SK-MEL-5 (cell line): ENCODE measurements at regions not wholly inside any gene's neighbourhood (a gene's known extent, or its start where the extent isn't known, plus 50 kb on each side); places are given as distances from the start of the nearest gene placed in this dataset.

ENCODE experiments used
- DNase-seq: peaks from one replicate; pipeline ENCODE4 v3.0.0-alpha.2; 2016; ENCODE audit warnings: low read depth, low spot score
- in situ Hi-C: cut with HindIII; loops from 2 replicates; pipeline ENCODE4 v1.10.0; 2016; ENCODE audit warnings: low sequenced_read_pairs, high pct_unique_total_duplicates, low pct_unique_long_range_greater_than_20kb

DNA sequence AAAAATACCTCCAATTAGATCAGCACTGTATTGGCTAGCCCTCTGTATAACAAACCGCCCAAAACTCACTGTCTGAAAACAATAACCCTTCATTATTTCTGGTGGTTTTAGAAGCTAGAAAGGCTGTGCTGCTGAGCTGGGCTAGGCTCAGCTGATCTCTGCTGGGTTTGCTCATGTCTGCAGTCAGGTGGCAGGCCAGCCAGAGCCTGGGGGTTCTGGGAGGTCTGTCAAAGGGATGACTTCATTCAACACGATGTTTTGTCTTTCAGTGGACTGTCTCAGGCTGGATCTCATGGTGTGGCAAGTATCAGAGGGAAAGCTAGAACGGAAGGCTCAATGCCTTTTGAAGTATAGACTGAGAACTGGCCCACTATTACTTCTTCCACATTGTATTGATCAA lies 335.1 kb upstream of the DMAC1 start:
- no peak for DNase-seq
- in situ Hi-C loops: no loop called here

DNA sequence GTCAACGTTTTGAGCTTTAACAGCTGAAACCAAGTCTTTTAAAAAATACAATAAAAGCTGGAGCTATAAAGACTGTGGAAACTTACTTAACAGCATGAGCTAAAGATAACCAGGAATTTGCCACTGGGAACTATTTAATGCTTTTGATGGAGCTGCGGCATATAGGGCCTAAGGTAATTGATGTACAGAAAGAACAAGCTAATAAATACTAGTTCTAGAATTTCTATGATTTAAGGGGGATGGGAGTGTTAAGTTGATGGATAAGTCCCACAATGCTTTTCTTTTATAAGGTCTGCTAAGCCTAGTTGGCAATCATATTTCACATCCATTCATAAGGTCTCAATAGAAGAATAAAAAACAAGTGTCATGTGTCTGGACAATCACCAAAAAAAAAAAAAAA lies 334.0 kb upstream of the DMAC1 start:
- in situ Hi-C loops: no loop called here
- DNase-seq: no peak

- in situ Hi-C loops: no loop called here
- no peak for DNase-seq
Measured at GRCh38 chr9:8115570-8115969, 316.0 kb upstream of the DMAC1 start.

DNA sequence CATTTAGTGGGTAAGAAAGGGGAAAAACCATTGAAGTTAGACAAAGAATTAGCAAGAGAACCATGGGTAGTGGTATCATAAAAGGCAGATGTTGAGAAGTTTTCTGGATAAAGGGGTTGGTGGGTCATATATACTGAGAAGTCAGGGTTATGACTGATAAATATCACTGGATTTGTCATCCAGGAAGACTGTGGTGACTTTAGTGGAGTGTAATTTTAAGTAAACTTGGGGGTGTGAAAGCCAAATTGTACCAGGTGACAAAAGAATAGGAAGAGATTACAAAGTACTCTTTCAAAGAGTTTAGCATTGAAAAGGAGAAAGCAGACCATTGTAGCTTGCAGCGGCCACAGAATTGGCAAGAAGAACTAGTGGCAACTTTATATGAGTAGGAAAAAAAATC lies 315.2 kb upstream of the DMAC1 start:
- DNase-seq: no peak
- in situ Hi-C loops: no loop called here

- in situ Hi-C loops: no loop called here
- DNase-seq: no peak
Measured at GRCh38 chr9:8106362-8106761, 306.8 kb upstream of the DMAC1 start.

DNA sequence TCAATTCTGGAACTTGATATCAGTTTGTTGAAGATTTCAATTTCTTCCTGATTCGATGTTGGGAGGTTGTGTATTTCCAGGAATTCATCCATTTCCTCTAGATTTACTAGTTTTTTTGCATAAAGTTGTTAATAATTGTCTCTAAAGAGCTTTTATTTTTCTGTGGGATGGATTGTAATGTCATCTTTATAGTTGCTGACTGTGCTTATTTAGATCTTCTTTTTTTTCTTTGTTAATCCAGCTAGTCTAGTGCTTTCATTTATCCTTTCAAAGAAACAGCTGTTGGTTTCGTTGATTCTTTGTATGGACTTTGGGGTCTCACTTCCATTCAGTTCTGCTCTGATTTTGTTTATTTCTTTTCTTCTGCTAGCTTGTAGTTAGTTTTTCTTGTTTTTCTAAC lies 302.0 kb upstream of the DMAC1 start:
- no peak for DNase-seq
- in situ Hi-C loops: no loop called here

GRCh38 chr9:8096091-8096490 lies 296.5 kb upstream of the DMAC1 start:
- in situ Hi-C loops: no loop called here
- no peak for DNase-seq

GRCh38 chr9:8095672-8096086 lies 296.1 kb upstream of the DMAC1 start:
- DNase-seq: no peak
- in situ Hi-C loops: no loop called here

DNA sequence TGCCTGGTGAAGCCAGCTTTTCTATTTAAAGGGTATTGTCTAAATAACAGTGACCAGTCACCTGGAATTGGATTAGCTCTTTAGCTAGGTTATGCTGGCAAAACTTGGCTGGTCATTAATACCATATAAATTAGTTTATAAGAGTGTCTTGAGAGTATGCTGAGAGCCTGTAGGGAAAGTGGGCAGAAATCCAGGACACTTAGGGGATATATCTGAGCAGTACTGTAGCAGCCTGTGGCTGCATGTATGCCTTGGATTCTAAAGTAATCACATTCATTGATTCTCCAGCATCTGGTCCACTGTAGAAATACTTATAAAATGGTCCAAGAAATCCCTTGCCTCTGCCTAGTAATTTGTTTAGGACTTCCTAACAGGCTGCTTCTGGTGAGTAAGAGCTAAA lies 288.9 kb upstream of the DMAC1 start:
- DNase-seq: no peak
- in situ Hi-C loops: no loop called here

- in situ Hi-C loops: no loop called here
- no peak for DNase-seq
Measured at GRCh38 chr9:8085986-8086385, 286.4 kb upstream of the DMAC1 start.

DNA sequence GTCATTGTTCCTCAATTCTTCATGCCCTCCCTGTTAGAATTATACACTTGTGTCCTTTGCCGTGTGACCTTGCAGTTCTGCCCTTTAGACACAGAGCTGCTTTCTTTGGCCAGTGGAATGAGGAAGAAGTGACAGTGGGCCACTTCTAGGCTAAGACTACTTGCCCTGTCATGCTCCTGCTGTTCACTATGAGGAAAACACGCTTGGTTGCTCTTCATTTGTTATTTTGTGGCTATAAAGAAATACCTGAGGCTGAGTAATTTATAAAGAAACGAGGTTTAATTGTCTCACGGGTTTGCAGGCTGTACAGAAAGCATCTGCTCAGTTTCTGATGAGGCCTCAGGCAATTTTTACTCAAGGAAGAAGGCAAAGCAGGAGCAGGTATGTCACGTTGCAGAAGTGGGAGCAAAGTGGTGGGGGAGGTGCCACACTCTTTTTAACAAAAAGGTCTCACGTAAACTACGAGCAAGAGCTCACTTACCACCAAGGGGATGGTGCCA lies 279.1 kb upstream of the DMAC1 start:
- in situ Hi-C loops: no loop called here

DNA sequence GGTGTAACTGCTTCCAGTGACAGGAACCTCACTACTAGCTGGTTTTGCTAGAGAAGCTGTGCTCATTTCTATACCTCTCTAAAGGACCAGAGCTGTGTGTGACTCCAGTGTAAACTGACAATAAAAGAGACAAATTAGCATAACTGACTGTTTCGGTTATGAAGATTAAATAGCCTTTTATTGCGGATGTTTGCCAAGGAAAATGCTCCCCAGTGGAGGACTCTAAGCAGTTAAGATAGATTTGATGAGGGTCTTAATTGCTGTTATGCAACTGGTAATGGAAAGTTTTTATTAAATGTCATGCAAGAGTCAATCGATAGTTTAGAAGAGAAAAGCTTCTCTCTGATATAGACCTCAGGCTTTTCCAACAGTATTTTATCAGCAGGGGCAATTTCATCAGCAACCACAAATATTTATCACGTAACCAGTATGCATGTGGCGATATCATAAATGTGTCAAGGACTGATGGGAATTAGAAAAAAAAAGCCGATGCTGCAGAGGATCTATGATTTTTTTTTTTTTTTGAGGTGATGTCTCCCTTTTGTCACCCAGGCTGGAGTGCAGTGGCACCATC lies 275.2 kb upstream of the DMAC1 start:
- in situ Hi-C loops: no loop called here
- DNase-seq: no peak

More for the DNA sequence above, 279.1 kb upstream of the DMAC1 start:
- DNase-seq: peak; percentile 6

GRCh38 chr9:8071445-8071798 lies 271.8 kb upstream of the DMAC1 start:
- no peak for DNase-seq
- in situ Hi-C loops: no loop called here

GRCh38 chr9:8070779-8071444 lies 271.3 kb upstream of the DMAC1 start:
- no peak for DNase-seq
- in situ Hi-C loops: no loop called here

GRCh38 chr9:8062459-8062858 lies 262.9 kb upstream of the DMAC1 start:
- in situ Hi-C loops: no loop called here
- DNase-seq: no peak

GRCh38 chr9:8053501-8053900 lies 253.9 kb upstream of the DMAC1 start:
- in situ Hi-C loops: no loop called here

GRCh38 chr9:8052991-8053390 lies 253.4 kb upstream of the DMAC1 start:
- DNase-seq: no peak
- in situ Hi-C loops: no loop called here

More at GRCh38 chr9:8053501-8053900, 253.9 kb upstream of the DMAC1 start:
- no peak for DNase-seq

GRCh38 chr9:8037745-8038144 lies 238.2 kb upstream of the DMAC1 start:
- in situ Hi-C loops: no loop called here
- DNase-seq: no peak

GRCh38 chr9:8036914-8037524 lies 237.4 kb upstream of the DMAC1 start:
- in situ Hi-C loops: no loop called here
- DNase-seq: no peak
